GM23338 (cell line): ENCODE measurements at regions not wholly inside any gene's neighbourhood (a gene's known extent, or its start where the extent isn't known, plus 50 kb on each side); places are given as distances from the start of the nearest gene placed in this dataset.

ENCODE experiments used
- ATAC-seq: fragments of 200-7000 bp; cut with Tn5 transposase; 3 replicates; pipeline ENCODE4 v1.9.1; 2020
- DNase-seq: peaks from one replicate; pipeline ENCODE4 v3.0.0-alpha.2; 2015; ENCODE audit warnings: low spot score
- H2AFZ ChIP-seq: fragments of 200-600 bp; sonication (generic); 2 replicates; pipeline ENCODE4 v1.8.0; 2016; ENCODE audit warnings: antibody characterized with exemption, mild to moderate bottlenecking, moderate library complexity
- H3F3A ChIP-seq: fragments of 200-600 bp; sonication (generic); replicated peaks from 2 replicates; pipeline ENCODE4 v1.8.0; 2017; ENCODE audit warnings: antibody characterized with exemption, mixed run types, low read depth
- H3K27ac ChIP-seq: fragments of 200-600 bp; sonication (generic); 2 replicates; pipeline ENCODE4 v1.6.1; 2016; ENCODE audit warnings: low read depth
- H3K27me3 ChIP-seq: fragments of 200-600 bp; sonication (generic); 2 replicates; pipeline ENCODE4 v1.8.0; 2016; ENCODE audit warnings: mild to moderate bottlenecking, mixed run types, moderate library complexity; ENCODE audit not compliant: insufficient read depth
- H3K36me3 ChIP-seq: fragments of 200-600 bp; sonication (generic); 2 replicates; pipeline ENCODE4 v1.8.0; 2016; ENCODE audit warnings: mild to moderate bottlenecking; ENCODE audit not compliant: insufficient read depth
- H3K4me1 ChIP-seq: fragments of 200-600 bp; sonication (generic); 2 replicates; pipeline ENCODE4 v1.8.0; 2016; ENCODE audit warnings: mild to moderate bottlenecking, moderate library complexity; ENCODE audit not compliant: insufficient read depth
- H3K4me2 ChIP-seq: fragments of 200-600 bp; sonication (generic); 2 replicates; pipeline ENCODE4 v1.7.1; 2017; ENCODE audit warnings: mixed run types
- H3K4me3 ChIP-seq: fragments of 200-600 bp; sonication (generic); 2 replicates; pipeline ENCODE4 v1.6.1; 2016; ENCODE audit warnings: mixed run types
- H3K79me2 ChIP-seq: fragments of 200-600 bp; sonication (generic); replicated peaks from 2 replicates; pipeline ENCODE4 v1.8.0; 2017; ENCODE audit warnings: mild to moderate bottlenecking; ENCODE audit not compliant: insufficient read depth
- H3K9me2 ChIP-seq: fragments of 200-600 bp; sonication (generic); 2 replicates; pipeline ENCODE4 v1.8.0; 2017; ENCODE audit not compliant: insufficient read depth
- H4K20me1 ChIP-seq: fragments of 200-600 bp; sonication (generic); replicated peaks from 2 replicates; pipeline ENCODE4 v1.8.0; 2017; ENCODE audit warnings: mild to moderate bottlenecking; ENCODE audit not compliant: insufficient read depth
- H3K27ac Mint-ChIP-seq: 2 replicates; pipeline ENCODE4 v1.8.0; 2020; ENCODE audit warnings: inconsistent platforms, mild to moderate bottlenecking, moderate library complexity, mixed read lengths
- H3K27me3 Mint-ChIP-seq: 3 replicates; pipeline ENCODE4 v1.8.0; 2022; ENCODE audit warnings: low read depth, mild to moderate bottlenecking, moderate library complexity, mixed read lengths, inconsistent platforms; ENCODE audit not compliant: insufficient read depth, poor library complexity
- H3K36me3 Mint-ChIP-seq: 3 replicates; pipeline ENCODE4 v1.8.0; 2021; ENCODE audit warnings: low read depth, mild to moderate bottlenecking, inconsistent platforms, moderate library complexity, mixed read lengths
- H3K4me1 Mint-ChIP-seq: 3 replicates; pipeline ENCODE4 v1.8.0; 2020; ENCODE audit warnings: mild to moderate bottlenecking, inconsistent platforms, mixed read lengths
- H3K4me3 Mint-ChIP-seq: 3 replicates; pipeline ENCODE4 v1.8.0; 2021; ENCODE audit warnings: moderate library complexity, mild to moderate bottlenecking, inconsistent platforms, mixed read lengths
- H3K9me3 Mint-ChIP-seq: 3 replicates; pipeline ENCODE4 v1.8.0; 2020; ENCODE audit warnings: moderate library complexity, mild to moderate bottlenecking, inconsistent platforms, mixed read lengths
- CREB1 ChIP-seq: fragments of 250-450 bp; sonication (Bioruptor Pico); IDR thresholded peaks from 2 replicates; pipeline ENCODE4 v1.5.0; 2020; ENCODE audit warnings: low read depth, mild to moderate bottlenecking, moderate library complexity
- ETS1 ChIP-seq: IDR thresholded peaks from 2 replicates; pipeline ENCODE4 v1.6.1; 2016; ENCODE audit warnings: antibody characterized with exemption
- EZH2 ChIP-seq: fragments of 200-600 bp; sonication (generic); IDR thresholded peaks from one replicate; pipeline ENCODE4 v1.8.0; 2017; ENCODE audit warnings: antibody characterized with exemption, mild to moderate bottlenecking, low read depth; ENCODE audit not compliant: unreplicated experiment
- EZH2phosphoT487 ChIP-seq: fragments of 200-600 bp; sonication (generic); IDR thresholded peaks from one replicate; pipeline ENCODE4 v1.8.1; 2018; ENCODE audit warnings: antibody characterized with exemption; ENCODE audit not compliant: unreplicated experiment
- JUNB ChIP-seq: IDR thresholded peaks from one replicate; pipeline ENCODE4 v1.6.1; 2016; ENCODE audit warnings: antibody characterized with exemption; ENCODE audit not compliant: unreplicated experiment
- NANOG ChIP-seq: IDR thresholded peaks from 2 replicates; pipeline ENCODE4 v1.6.1; 2016; ENCODE audit warnings: antibody characterized with exemption, borderline replicate concordance
- REST ChIP-seq: IDR thresholded peaks from one replicate; pipeline ENCODE4 v1.6.1; 2018; ENCODE audit warnings: antibody characterized with exemption; ENCODE audit not compliant: unreplicated experiment
- STAT1 ChIP-seq: IDR thresholded peaks from one replicate; pipeline ENCODE4 v1.6.1; 2016; ENCODE audit warnings: antibody characterized with exemption; ENCODE audit not compliant: unreplicated experiment
- ZNF331 ChIP-seq: fragments of 250-450 bp; sonication (Bioruptor Pico); IDR thresholded peaks from 2 replicates; pipeline ENCODE4 v1.5.0; 2020; ENCODE audit warnings: low read depth, mild to moderate bottlenecking, moderate library complexity
- ZNF462 ChIP-seq: fragments of 250-450 bp; sonication (Bioruptor Pico); IDR thresholded peaks from 2 replicates; pipeline ENCODE4 v1.5.0; 2020; ENCODE audit warnings: mild to moderate bottlenecking, moderate library complexity
- TF ChIP-seq, protein P1 (sequence below), 2 experiments: fragments of 200-600 bp in 1 of 2; sonication (generic) in 1 of 2; conservative IDR thresholded peaks; 2 replicates each; pipeline versions ENCODE4 v1.5.1 to v1.6.1; 2016 to 2017; ENCODE audit warnings: antibody characterized with exemption in 2 of 2, low read depth in 2 of 2, mild to moderate bottlenecking in 2 of 2, moderate library complexity in 1 of 2

GRCh38 chr4:81369886-81370285 lies 101.8 kb downstream of the RASGEF1B start:
- H3F3A ChIP-seq, result no peaks in the 10 kb centered on the region
- TF ChIP-seq ZNF462 (CRISPR knock-in tag) (no peak), JUNB (no peak), NANOG (no peak), STAT1 (no peak), ZNF331 (CRISPR knock-in tag) (no peak), EZH2 (no peak), CREB1 (CRISPR knock-in tag) (no peak), ETS1 (no peak), EZH2phosphoT487 (no peak), REST (no peak)
- TF ChIP-seq, protein P1, sequence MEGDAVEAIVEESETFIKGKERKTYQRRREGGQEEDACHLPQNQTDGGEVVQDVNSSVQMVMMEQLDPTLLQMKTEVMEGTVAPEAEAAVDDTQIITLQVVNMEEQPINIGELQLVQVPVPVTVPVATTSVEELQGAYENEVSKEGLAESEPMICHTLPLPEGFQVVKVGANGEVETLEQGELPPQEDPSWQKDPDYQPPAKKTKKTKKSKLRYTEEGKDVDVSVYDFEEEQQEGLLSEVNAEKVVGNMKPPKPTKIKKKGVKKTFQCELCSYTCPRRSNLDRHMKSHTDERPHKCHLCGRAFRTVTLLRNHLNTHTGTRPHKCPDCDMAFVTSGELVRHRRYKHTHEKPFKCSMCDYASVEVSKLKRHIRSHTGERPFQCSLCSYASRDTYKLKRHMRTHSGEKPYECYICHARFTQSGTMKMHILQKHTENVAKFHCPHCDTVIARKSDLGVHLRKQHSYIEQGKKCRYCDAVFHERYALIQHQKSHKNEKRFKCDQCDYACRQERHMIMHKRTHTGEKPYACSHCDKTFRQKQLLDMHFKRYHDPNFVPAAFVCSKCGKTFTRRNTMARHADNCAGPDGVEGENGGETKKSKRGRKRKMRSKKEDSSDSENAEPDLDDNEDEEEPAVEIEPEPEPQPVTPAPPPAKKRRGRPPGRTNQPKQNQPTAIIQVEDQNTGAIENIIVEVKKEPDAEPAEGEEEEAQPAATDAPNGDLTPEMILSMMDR (conservative IDR thresholded peaks at IDR 0.05; ENCODE audit: low read depth in 2 of 2), result no peak
- H3K36me3 Mint-ChIP-seq, result no peaks in the 10 kb centered on the region

More at GRCh38 chr4:81369886-81370285, 101.8 kb downstream of the RASGEF1B start:
- no peaks in the 10 kb centered on the region for H3K27me3 ChIP-seq
- H4K20me1 ChIP-seq, result no peaks in the 10 kb centered on the region
- no peak overlapping the region for H3K4me3 ChIP-seq
- no peaks in the 10 kb centered on the region for H3K36me3 ChIP-seq
- H3K9me2 ChIP-seq, result no peaks in the 10 kb centered on the region
- no peak overlapping the region for H2AFZ ChIP-seq
- no peaks in the 10 kb centered on the region for H3K4me1 ChIP-seq
- H3K27ac Mint-ChIP-seq, result no peak overlapping the region
- H3K4me2 ChIP-seq, result no peak overlapping the region
- no peaks in the 10 kb centered on the region for H3K9me3 Mint-ChIP-seq
- no peak overlapping the region for H3K27ac ChIP-seq
- DNase-seq (no peak), ATAC-seq (no peak)
- H3K4me1 Mint-ChIP-seq, result no peaks in the 10 kb centered on the region
- peaks cover 4% of the 10 kb centered on the region for H3K27me3 Mint-ChIP-seq
- H3K79me2 ChIP-seq, result no peaks in the 10 kb centered on the region
- H3K4me3 Mint-ChIP-seq, result no peak overlapping the region
